K562 (cell line): ENCODE measurements at regions not wholly inside any gene's neighbourhood (a gene's known extent, or its start where the extent isn't known, plus 50 kb on each side); places are given as distances from the start of the nearest gene placed in this dataset.

ENCODE experiments used
- ATAC-seq: fragments of 200-7000 bp; cut with Tn5 transposase; 3 replicates; pipeline ENCODE4 v1.9.1; 2020; ENCODE audit warnings: moderate library complexity
- BruUV-seq: library from RNA; stranded (reverse); fragments of 400-500 nt; replicated peaks from 2 replicates; lab custom pipeline; 2021; lab: Mats Ljungman, UMichigan
- CTCF ChIA-PET: fragments of 300-600 bp; formaldehyde crosslinking; extraction: SDS; loops from one replicate; lab custom pipeline; 2021; ENCODE audit warnings: low intra/inter-chr PET ratio; lab: Yijun Ruan, JAX
- POLR2A ChIA-PET: fragments of 300-600, 350-650 bp; sonication (Branson Sonifier 250); formaldehyde crosslinking; extraction: SDS; loops from one replicate; lab custom pipeline; 2021; ENCODE audit warnings: antibody characterized with exemption, inconsistent platforms; lab: Yijun Ruan, JAX
- DNase-seq, 4 experiments: peaks; one replicate each; pipeline versions ENCODE4 v3.0.0 to v3.0.0-alpha.2; 2011 to 2018; ENCODE audit warnings: low spot score in 3 of 4, mixed read lengths in 3 of 4; ENCODE audit errors: extremely low read depth in 1 of 4
- FAIRE-seq: peaks from 2 replicates; lab custom pipeline; 2011; peaks lifted over from hg19 to GRCh38; lab: Jason Lieb, UNC
- H2AFZ ChIP-seq: 2 replicates; pipeline ENCODE4 v1.6.0; 2011; ENCODE audit warnings: low read depth, low read length, control low read depth, inconsistent platforms
- H3K27ac ChIP-seq: fragments of 200-600 bp; 3 replicates; pipeline ENCODE4 v1.8.0; 2011; ENCODE audit warnings: low read depth, mild to moderate bottlenecking, control low read depth, inconsistent platforms, low read length, moderate library complexity, mixed read lengths; ENCODE audit errors: extremely low read depth
- H3K27me3 ChIP-seq, 2 experiments: fragments of 300-600 bp in 1 of 2; 2 replicates in 1 of 2; 3 replicates in 1 of 2; pipeline versions ENCODE4 v1.6.0 to v1.8.0; 2011; ENCODE audit warnings: inconsistent platforms in 2 of 2, low read length in 2 of 2, mild to moderate bottlenecking in 1 of 2, mixed read lengths in 1 of 2, moderate library complexity in 1 of 2; ENCODE audit not compliant: control insufficient read depth in 2 of 2, insufficient read depth in 2 of 2
- H3K36me3 ChIP-seq: fragments of 300-600 bp; 3 replicates; pipeline ENCODE4 v1.8.0; 2011; ENCODE audit warnings: mild to moderate bottlenecking, low read length, inconsistent platforms; ENCODE audit not compliant: control insufficient read depth, insufficient read depth
- H3K4me1 ChIP-seq, 2 experiments: fragments of 200-600 bp in 1 of 2; replicated peaks in 1 of 2; 2 replicates in 1 of 2; 3 replicates in 1 of 2; pipeline versions ENCODE4 v1.5.1 to v1.8.0; 2011; ENCODE audit warnings: inconsistent platforms in 2 of 2, low read length in 2 of 2, mild to moderate bottlenecking in 1 of 2, mixed read lengths in 1 of 2, moderate library complexity in 1 of 2; ENCODE audit not compliant: control insufficient read depth in 2 of 2, insufficient read depth in 2 of 2
- H3K4me2 ChIP-seq: 2 replicates; pipeline ENCODE4 v1.6.1; 2011; ENCODE audit warnings: low read length, control low read depth, inconsistent platforms, mixed read lengths; ENCODE audit not compliant: insufficient read depth
- H3K4me3 ChIP-seq: fragments of 200-600 bp; sonication (generic), shearing (Covaris generic); 2 replicates; pipeline ENCODE4 v1.5.1; 2016; ENCODE audit warnings: control low read depth, inconsistent platforms
- H3K79me2 ChIP-seq: fragments of 200-600 bp; 3 replicates; pipeline ENCODE4 v1.8.0; 2011; ENCODE audit warnings: low read length, inconsistent platforms; ENCODE audit not compliant: control insufficient read depth, insufficient read depth
- H3K9ac ChIP-seq, 2 experiments: 2 replicates each; pipeline versions ENCODE4 v1.6.0 to v1.6.1; 2011; ENCODE audit warnings: low read depth in 2 of 2, low read length in 2 of 2, control low read depth in 1 of 2, inconsistent platforms in 1 of 2, mild to moderate bottlenecking in 1 of 2, mixed read lengths in 1 of 2; ENCODE audit not compliant: insufficient read depth in 1 of 2
- H3K9me1 ChIP-seq: one replicate; pipeline ENCODE4 v1.6.0; 2011; ENCODE audit warnings: inconsistent platforms, mild to moderate bottlenecking, low read length, moderate library complexity; ENCODE audit not compliant: control insufficient read depth, insufficient read depth
- H3K9me3 ChIP-seq: replicated peaks from 2 replicates; pipeline ENCODE4 v1.5.1; 2011; ENCODE audit warnings: low read depth, low read length, inconsistent platforms; ENCODE audit not compliant: control insufficient read depth, insufficient read depth
- H4K20me1 ChIP-seq: replicated peaks from 2 replicates; pipeline ENCODE4 v1.6.1; 2011; ENCODE audit warnings: low read length, inconsistent platforms, mixed read lengths; ENCODE audit not compliant: control insufficient read depth, insufficient read depth
- ADNP ChIP-seq: fragments of 200-800 bp; sonication (Bioruptor generic); IDR thresholded peaks from 2 replicates; pipeline ENCODE4 v1.6.1; 2016; ENCODE audit warnings: missing genetic modification characterization, missing compliant biosample characterization
- CEBPB ChIP-seq: fragments of 450-650 bp; IDR thresholded peaks from 2 replicates; pipeline ENCODE4 v1.6.1; 2016; ENCODE audit warnings: missing genetic modification characterization, missing compliant biosample characterization
- FIP1L1 ChIP-seq: fragments of 200-400 bp; formaldehyde crosslinking; IDR thresholded peaks from 2 replicates; pipeline ENCODE4 v1.6.1; 2018; ENCODE audit warnings: mild to moderate bottlenecking, low read depth, low read length; ENCODE audit not compliant: poor library complexity, severe bottlenecking
- HEY1 ChIP-seq: fragments of 250-450 bp; sonication (Bioruptor Pico); IDR thresholded peaks from 2 replicates; pipeline ENCODE4 v1.5.0; 2020; ENCODE audit warnings: mild to moderate bottlenecking, moderate library complexity, borderline replicate concordance
- IFI16 ChIP-seq: fragments of 250-450 bp; sonication (Bioruptor Pico); IDR thresholded peaks from 2 replicates; pipeline ENCODE4 v2.1.2; 2022; ENCODE audit warnings: mild to moderate bottlenecking, inconsistent platforms
- KDM4B ChIP-seq, 2 experiments: fragments of 450-650 bp in 1 of 2; sonication (generic) in 1 of 2; IDR thresholded peaks; 2 replicates each; pipeline ENCODE4 v1.6.1; 2016 to 2017; ENCODE audit warnings: borderline replicate concordance in 2 of 2, antibody characterized with exemption in 1 of 2, low read depth in 1 of 2, mild to moderate bottlenecking in 1 of 2
- LCOR ChIP-seq: sonication (generic); formaldehyde crosslinking; IDR thresholded peaks from 2 replicates; pipeline ENCODE4 v1.8.0; 2022; ENCODE audit warnings: mild to moderate bottlenecking, missing genetic modification reagents
- POLR2H ChIP-seq: IDR thresholded peaks from 2 replicates; pipeline ENCODE4 v1.6.1; 2016; ENCODE audit warnings: missing genetic modification characterization, low read depth, mild to moderate bottlenecking, control low read depth, missing compliant biosample characterization, moderate library complexity
- RCOR1 ChIP-seq, 2 experiments: IDR thresholded peaks; 2 replicates each; pipeline ENCODE4 v1.6.1; 2012; ENCODE audit warnings: low read depth in 2 of 2, low read length in 2 of 2, borderline replicate concordance in 1 of 2, improper control_type of control experiment in 1 of 2
- SMAD3 ChIP-seq: fragments of 450-650 bp; formaldehyde crosslinking; conservative IDR thresholded peaks from 2 replicates; pipeline ENCODE4 v1.4.0; 2020; ENCODE audit warnings: mild to moderate bottlenecking
- TAF1 ChIP-seq: IDR thresholded peaks from 2 replicates; pipeline ENCODE4 v1.6.1; 2011; ENCODE audit warnings: mild to moderate bottlenecking, low read length, moderate library complexity; ENCODE audit not compliant: insufficient read depth, control insufficient read depth, severe bottlenecking; ENCODE audit errors: extremely low read depth
- ZBTB7A ChIP-seq: IDR thresholded peaks from 2 replicates; pipeline ENCODE4 v1.6.1; 2011; ENCODE audit warnings: low read depth, mild to moderate bottlenecking, low read length, moderate library complexity, borderline replicate concordance; ENCODE audit not compliant: control insufficient read depth
- ZNF140 ChIP-seq: fragments of 250-450 bp; sonication (Bioruptor Pico); IDR thresholded peaks from 2 replicates; pipeline ENCODE4 v1.8.0; 2021; ENCODE audit warnings: moderate library complexity, mild to moderate bottlenecking, inconsistent platforms
- WGBS: fragments of 100-300 bp; shearing (Covaris generic); methylation state at CpG from one replicate; pipeline ENCODE4 v1.1.6; 2016; ENCODE audit warnings: low coverage, mixed read lengths; ENCODE audit not compliant: insufficient coverage; ENCODE audit errors: missing lambda C conversion rate; 5-methylcytosine and 5-hydroxymethylcytosine counted together
- in situ Hi-C: fragments of 300-500 bp; cut with MboI; formaldehyde crosslinking; loops from 4 replicates; pipeline ENCODE4 v1.15.0; 2018; ENCODE audit warnings: inconsistent platforms, mixed read lengths
- intact Hi-C: fragments of 100-400 bp; cut with micrococcal nuclease; formaldehyde crosslinking; loops from 2 replicates; pipeline ENCODE4 v1.14.2; 2022
- TF ChIP-seq, protein P1 (sequence below): conservative IDR thresholded peaks from 2 replicates; pipeline ENCODE4 v1.6.1; 2011; ENCODE audit warnings: low read depth, mild to moderate bottlenecking, low read length; ENCODE audit not compliant: control insufficient read depth
- TF ChIP-seq, protein P2 (sequence below): fragments of 250-450 bp; sonication (Bioruptor Pico); IDR thresholded peaks from 2 replicates; pipeline ENCODE4 v1.4.0; 2020; ENCODE audit warnings: borderline replicate concordance
- TF ChIP-seq, protein P3 (sequence below): fragments of 250-450 bp; sonication (Bioruptor Pico); IDR thresholded peaks from 2 replicates; pipeline ENCODE4 v1.8.0; 2021; ENCODE audit warnings: moderate library complexity, mild to moderate bottlenecking, inconsistent platforms

DNA sequence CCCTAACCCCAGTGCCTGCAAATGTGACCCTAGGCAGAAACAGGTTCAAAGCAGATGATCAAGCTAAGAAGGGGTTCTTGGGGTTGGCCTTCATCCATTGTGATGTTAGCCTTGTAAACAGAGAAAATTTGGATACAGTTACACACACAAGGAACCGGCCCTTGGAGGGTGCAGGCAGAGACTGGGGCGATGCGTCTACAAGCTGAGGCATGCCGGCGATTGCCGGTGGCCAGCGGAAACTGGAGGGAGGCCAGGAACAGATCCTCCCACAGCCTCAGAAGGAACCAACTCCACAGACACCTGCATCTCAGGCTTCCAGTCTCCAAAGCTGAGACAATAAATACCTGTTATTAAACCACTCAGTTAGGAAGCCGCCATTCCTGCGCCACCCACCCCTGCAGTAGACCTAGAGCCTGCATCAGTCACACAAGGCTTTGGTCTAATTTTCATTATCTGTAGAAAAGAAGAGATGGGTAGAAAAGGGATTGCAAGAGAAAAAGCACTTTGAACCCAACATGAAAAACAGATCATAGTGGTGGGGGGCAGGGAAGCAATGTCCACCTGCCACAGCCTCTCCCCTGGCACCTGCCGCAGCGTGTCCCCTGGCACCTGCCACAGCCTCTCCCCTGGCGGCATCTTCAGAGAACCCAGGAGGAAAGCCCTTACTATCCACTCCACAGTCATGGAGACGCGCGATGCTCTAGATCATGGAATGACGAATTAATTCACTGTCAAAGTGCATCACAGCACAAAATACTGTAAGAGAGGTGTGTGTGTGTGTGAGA is 119.7 kb upstream of the SOX1 start:
- CTCF ChIA-PET, result no interaction called here
- no peak overlapping the region for H3K4me2 ChIP-seq
- H3K36me3 ChIP-seq, result no peaks in the 10 kb centered on the region
- ATAC-seq, result no peak
- BruUV-seq, result no TSS peak
- in situ Hi-C loops, result no loop called here
- no peak for DNase-seq
- no peaks in the 10 kb centered on the region for H3K9me3 ChIP-seq
- H2AFZ ChIP-seq, result no peak overlapping the region
- H3K27me3 ChIP-seq, result peaks cover 0 to 20% of the 10 kb centered on the region in 2 experiments; a peak in 2 of 5 replicates
- H3K79me2 ChIP-seq, result no peaks in the 10 kb centered on the region
- 11% methylated on average over 8 of the region's 16 CpGs for WGBS
- H3K9ac ChIP-seq, result no peak overlapping the region
- H3K4me3 ChIP-seq, result no peak overlapping the region
- H3K27ac ChIP-seq, result no peak overlapping the region
- POLR2A ChIA-PET, result interaction anchor here (0.6 kb wide), 1 partner anchor 464 kb away, joined by 3 read pairs; no protein-coding TSS in a partner anchor
- H4K20me1 ChIP-seq, result no peaks in the 10 kb centered on the region
- H3K9me1 ChIP-seq, result no peaks in the 10 kb centered on the region
- no peaks in the 10 kb centered on the region for H3K4me1 ChIP-seq
- no peak for FAIRE-seq
- intact Hi-C loops, result no loop called here
- TF ChIP-seq ADNP (tag) (no peak), TAF1 (no peak), FIP1L1 (no peak), KDM4B (IDR thresholded peaks at IDR 0.05; ENCODE audit: borderline replicate concordance in 2 of 2, low read depth in 1 of 2) (no peak), ZNF140 (CRISPR knock-in tag) (no peak), HEY1 (CRISPR knock-in tag) (no peak), RCOR1 (IDR thresholded peaks at IDR 0.05; ENCODE audit: borderline replicate concordance in 1 of 2, low read depth in 2 of 2, low read length in 2 of 2) (no peak), CEBPB (tag) (no peak), LCOR (CRISPR knock-in tag) (no peak), POLR2H (tag) (no peak), IFI16 (CRISPR knock-in tag) (no peak), SMAD3 (no peak), ZBTB7A (no peak)
- TF ChIP-seq, protein P1, sequence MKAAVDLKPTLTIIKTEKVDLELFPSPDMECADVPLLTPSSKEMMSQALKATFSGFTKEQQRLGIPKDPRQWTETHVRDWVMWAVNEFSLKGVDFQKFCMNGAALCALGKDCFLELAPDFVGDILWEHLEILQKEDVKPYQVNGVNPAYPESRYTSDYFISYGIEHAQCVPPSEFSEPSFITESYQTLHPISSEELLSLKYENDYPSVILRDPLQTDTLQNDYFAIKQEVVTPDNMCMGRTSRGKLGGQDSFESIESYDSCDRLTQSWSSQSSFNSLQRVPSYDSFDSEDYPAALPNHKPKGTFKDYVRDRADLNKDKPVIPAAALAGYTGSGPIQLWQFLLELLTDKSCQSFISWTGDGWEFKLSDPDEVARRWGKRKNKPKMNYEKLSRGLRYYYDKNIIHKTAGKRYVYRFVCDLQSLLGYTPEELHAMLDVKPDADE, result no peak
- TF ChIP-seq, protein P2, sequence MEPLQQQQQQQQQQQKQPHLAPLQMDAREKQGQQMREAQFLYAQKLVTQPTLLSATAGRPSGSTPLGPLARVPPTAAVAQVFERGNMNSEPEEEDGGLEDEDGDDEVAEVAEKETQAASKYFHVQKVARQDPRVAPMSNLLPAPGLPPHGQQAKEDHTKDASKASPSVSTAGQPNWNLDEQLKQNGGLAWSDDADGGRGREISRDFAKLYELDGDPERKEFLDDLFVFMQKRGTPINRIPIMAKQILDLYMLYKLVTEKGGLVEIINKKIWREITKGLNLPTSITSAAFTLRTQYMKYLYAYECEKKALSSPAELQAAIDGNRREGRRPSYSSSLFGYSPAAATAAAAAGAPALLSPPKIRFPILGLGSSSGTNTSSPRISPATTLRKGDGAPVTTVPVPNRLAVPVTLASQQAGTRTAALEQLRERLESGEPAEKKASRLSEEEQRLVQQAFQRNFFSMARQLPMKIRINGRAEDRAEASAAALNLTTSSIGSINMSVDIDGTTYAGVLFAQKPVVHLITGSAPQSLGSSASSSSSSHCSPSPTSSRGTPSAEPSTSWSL, result no peak
- TF ChIP-seq, protein P3, sequence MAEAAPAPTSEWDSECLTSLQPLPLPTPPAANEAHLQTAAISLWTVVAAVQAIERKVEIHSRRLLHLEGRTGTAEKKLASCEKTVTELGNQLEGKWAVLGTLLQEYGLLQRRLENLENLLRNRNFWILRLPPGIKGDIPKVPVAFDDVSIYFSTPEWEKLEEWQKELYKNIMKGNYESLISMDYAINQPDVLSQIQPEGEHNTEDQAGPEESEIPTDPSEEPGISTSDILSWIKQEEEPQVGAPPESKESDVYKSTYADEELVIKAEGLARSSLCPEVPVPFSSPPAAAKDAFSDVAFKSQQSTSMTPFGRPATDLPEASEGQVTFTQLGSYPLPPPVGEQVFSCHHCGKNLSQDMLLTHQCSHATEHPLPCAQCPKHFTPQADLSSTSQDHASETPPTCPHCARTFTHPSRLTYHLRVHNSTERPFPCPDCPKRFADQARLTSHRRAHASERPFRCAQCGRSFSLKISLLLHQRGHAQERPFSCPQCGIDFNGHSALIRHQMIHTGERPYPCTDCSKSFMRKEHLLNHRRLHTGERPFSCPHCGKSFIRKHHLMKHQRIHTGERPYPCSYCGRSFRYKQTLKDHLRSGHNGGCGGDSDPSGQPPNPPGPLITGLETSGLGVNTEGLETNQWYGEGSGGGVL (CRISPR knock-in tag), result no peak
